Superior temporal gyrus (tissue), 1 donor: ENCODE measurements at regions not wholly inside any gene's neighbourhood (a gene's known extent, or its start where the extent isn't known, plus 50 kb on each side); places are given as distances from the start of the nearest gene placed in this dataset.

Experiments
- DNase-seq: peaks from one replicate; pipeline ENCODE4 v3.0.0-alpha.2; 2016; ENCODE audit errors: extremely low spot score

DNA sequence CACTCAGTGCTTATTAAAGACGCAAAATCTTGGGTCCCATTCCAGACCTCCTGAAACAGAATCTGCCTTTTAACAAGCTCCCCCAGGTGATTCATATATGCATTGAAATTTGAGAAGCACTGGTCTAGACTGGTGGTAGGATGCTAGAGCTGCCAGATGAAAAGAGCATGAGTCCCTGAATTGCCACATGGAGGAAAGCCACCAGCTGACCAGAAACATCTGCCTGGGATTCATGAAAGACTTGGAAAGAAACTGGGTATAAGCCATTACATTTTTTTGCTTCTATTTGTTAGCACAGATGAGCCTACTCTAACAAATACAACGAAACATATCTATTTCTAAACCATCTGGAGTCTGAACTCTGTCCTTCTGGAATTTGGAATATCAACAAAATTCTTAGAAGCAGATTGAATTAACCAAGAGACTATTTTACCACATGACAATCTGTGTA, 228.9 kb downstream of the RBM43 start:
- DNase-seq: no peak

DNA sequence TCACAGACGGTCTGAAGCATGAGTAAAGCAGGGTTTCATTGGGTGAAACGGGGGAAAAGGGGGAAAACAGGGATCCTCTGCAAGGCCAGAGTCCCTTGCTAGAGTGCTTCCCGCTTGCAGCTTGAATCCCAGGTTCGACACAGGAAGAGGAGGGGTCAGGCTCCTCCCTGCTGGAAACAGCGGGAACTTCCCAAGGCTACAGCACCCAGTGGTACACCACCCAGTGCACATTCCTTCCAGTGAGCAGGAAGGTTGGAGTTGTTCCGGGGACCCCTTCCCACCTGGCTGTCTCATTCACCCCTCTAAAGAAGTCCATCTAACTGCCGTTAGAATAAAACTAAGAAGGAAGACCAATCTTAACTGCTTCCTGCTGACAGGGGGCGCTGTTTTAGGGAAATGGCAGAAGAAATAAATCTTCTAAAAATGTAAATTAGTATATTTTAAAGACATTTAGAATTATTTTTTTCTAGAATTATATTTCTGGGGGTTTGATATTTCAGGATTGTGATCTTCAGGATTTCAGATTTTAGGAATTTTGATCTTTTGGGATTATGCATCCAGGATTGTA, 230.9 kb downstream of the RBM43 start:
- no peak for DNase-seq

DNA sequence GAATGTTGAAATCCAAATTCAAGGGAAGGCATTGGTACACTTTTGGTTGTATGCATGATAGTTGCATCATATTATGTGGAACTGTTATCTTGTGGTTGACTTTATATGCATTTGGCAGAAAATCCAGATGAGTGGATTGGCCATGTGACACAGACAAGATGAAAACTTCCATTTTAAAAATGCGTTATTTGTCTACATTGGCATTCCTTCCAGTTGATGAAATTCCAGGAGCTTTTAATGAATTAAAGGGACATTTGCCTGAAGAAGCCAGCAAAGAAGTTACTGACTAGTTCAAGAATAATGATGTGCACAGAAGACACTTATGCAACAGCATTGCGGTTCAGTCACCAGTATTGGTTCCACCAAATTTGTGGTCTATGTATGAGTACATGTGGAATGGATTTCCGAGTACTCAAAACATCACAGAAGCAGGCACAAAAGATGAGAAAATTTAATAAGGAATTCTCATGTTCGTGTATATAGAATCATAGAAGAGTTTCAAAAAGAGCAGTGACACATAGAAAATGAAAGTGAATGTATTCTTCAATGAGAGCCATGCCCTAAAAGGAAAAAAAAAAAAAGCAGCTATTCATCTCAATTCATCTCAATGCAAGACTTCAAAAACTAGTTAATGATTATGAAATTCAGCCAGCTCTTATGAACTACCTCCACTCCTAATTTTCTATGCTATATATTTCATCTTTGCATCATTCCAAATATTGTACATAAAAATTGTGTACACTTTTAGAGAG, 232.1 kb downstream of the RBM43 start:
- DNase-seq: no peak

DNA sequence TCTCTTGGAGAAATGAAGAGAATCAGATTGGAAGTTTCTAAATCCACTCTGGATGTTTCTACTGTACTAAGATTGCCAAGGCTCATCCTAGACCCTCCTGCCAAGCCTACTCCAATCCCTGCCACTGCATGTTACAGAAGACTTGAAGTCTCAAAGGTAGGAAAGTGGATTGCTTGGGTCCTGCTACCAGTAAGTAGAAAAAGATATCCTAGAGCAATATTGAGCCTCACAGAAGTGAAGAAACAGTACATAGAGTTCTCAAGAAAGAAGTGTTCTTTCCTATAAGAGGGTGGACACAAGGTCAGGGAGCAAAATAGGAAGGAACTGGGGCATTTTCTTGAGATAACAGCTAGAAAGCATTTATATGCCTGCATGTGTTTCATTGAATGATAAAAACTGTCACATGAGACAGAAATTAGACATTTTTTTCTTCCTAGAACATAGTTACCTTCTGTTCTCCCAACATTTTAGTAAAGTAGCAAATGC, 232.9 kb downstream of the RBM43 start:
- DNase-seq: no peak

DNA sequence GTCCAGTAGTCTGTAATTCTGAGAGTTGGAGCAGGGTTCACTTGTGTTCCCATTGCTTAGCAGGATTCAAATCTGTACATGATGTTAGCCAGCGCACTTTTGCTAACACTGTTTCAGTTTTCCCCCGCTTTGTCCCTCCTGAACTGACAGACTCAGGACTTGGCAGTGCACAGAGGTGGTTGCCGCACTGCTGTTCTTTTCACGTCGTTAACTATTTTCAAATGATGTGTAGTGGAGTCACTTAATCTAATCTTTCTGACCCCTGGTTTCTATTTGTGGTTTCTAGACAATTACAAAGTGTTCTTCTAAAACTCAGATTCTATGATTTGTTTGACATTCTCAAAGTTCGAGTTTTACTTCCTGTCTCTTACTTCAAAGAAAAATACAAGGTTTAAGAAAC, 234.5 kb downstream of the RBM43 start:
- DNase-seq: no peak

DNA sequence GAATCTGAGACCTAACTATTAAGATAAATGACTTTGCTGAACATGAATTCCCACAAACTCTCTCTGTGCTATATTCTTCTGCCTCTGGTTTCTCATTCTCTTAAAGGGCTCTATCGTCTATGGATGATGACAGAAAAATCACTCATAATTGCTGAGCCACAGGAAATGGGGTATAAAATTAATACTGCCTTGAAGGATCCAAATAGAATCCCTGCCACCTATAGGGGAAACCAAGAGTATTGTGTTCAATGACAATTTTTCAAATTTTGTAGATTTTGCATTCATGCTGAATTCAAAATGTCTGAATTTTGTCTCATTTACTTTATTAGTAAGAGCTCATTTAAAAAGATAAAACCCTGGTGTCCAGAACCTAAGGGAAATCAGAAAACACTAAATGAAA, 235.8 kb downstream of the RBM43 start:
- DNase-seq: no peak

DNA sequence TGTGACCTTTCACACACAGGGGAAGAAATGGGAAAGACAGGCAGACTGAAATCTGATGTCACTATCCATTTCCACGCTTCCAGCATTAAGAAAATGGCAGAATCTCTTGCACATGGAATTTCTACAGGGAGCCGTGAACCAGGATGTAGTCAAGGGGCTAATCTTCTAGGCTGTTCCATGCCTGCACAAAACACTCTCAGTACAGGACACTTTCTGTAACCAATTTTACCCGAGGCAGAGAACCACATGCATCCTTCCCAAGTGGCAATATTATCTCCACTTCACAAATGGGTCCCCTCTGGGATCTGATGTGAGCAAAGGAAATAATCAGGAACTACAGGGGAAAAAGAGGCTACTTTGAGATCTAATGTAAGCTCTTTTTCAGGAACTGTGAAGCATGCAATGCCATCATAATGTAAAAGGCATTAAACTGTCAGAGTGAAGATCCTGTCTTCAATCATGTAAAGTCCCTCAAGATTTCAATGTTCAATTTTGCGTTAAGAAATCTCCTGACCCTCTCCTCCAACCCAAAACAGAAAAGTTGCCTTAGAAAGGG, 236.9 kb downstream of the RBM43 start:
- no peak for DNase-seq

DNA sequence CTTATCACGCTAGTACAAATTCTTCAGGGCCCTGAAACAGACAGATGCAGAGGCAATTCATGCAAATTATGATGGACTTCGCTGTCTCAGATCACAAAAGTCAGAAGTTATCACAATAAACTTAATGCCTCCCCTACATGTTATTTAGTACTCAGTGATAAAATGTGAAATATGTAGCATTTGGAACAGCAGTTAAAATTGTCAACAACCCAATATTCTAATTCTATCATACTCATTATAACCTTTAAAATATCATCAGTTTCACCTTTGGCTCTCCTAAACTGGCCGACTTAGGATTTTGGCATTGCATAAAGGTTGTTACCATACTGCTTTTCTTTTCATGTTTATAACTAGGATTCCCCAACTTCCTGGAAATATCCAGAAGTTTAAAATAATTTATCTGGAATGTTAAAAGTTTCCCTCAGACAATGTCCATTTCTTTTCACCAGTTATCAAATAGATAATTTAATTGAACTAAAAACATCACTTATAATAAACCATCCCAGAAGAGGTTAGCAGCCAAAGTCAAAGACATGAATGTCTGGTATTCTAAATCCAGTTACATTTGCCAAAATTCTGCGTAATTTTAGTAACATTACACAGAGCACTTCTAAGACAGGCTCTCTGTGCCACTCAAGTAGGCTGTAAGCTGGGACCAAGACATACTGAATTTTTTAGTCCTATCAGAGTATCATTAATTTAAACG, 239.8 kb downstream of the RBM43 start:
- DNase-seq: no peak

DNA sequence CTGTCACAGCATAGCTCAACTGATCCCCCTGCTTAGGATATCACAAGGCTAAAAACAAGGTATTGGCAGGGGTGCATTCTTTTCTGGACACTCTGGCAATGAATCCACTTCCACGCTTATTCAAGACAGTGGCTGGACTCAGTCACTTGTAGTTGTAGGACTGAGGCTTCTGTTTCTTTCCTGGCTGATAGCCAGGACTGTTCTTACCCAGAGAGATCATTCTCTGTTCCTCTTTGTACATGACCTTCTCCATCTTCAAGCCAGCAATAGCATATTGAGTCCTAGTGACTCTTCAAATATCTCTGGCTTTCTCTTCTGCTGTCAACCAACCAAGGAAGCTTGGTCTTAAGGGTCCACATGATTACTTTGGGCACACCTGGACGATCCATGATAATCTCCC, 241.3 kb downstream of the RBM43 start:
- DNase-seq: no peak

DNA sequence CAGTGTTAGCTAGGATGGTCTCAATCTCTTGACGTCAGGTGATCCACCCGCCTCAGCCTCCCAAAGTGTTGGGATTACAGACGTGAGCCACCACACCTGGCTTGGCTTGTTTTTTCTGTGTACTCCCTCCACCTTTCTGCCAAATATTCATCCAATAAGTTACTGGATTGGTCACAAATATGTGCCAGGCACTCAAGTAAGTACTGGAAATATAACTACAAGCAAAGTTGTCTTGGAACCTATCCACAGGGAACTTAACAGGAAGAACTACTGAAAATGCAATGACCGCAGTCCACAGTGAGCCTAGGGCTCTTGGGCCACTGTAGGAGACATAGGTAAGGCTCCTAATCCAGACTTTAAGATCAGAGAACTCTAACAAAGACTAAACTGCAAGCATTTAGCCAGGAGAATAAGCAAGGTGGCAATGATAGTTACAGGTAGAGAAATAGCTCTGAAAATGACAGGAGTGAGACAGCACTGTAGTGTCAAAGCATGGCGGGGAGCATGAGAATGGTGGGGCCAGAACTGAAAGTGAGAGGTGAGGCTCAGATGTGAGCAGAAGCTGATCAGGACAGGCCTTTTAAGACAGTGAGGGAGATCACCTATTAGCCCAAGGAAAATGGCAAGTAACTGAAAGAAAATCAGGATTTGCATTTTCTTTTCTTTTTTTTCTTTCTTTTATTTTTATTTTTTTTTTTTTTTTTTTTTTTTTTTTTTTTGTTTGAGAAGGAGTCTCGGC, 252.1 kb downstream of the RBM43 start:
- DNase-seq: no peak

DNA sequence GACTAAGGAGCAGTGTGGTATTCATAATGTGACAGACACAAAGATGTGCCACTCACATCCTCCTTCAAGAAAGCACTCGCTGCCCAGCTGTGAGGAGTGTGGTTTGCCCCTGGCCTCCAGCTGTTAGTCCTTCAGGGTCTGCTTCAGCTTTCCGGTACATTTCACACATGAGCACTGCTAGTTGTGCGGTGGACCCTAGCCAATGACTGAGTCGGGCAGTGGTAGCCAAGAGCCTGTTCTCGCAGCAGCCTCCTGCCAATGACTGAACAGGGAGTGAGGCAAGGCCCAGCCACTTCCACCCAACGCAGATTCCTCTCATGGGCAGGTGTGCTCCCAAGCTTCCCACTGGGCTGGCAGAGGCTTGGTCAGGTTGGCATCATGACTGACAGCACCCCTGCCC, 254.3 kb downstream of the RBM43 start:
- DNase-seq: no peak

DNA sequence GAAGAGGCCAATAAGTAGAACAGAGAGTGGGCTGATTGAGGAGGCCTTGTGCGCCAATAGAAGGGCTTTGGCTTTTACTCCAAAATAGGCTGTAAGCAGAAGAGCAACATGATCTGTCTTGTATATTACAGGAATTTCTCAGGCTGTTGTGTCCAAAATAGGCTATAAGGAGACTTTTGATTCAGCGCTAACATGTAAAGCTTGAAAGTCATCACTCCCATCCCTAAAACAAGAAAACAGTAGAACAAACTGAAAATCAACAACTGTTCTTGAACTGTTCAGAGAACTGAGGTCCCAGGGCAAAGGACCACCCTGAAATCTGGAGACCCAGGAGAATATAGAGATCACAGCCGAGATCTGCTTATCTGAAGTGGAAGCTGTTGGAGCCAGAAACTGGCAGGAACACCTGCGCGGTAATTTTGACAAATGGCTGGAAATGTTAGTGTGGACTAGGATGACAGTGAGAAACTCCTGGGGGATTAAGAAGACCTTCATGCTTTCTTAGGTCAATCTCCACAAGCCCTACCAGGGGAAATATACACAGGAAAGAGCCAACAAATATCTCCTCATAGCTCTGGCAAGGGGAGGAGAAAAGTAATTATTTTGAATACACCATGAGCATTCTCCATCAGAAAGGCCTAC, 258.6 kb downstream of the RBM43 start:
- DNase-seq: no peak

DNA sequence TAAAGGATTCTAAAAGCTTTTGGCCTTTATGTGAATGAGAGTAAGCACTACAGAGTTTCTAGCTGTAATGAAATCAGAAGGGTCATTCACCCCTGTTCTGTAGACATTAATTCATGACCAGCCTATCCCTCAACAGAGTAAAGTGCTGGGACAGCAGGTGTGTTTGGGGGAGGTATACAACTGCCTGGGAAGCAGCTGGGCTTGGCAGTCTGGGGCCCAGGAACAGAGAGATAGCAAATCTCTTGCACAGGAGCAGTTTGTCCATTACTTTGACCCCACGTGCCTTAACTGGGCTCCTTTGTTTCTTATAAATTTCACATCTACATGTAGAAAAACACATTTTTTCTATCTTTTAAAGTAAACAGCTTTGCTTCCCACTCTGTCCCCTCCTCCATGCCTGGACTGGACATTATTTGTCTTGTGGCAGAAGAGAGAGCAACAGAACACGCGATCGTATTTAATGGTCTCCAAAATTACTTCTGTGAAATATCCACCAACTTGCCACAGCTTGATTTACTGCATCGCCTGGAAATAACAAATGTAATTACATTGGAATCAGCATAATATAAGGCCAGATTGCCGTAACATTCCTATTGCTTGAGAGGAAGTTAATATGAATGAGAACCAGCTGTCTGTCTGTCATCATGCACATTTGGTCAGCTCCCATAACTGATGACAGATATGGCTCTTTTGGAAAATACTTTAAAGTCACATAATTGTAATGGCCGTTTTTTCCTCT, 263.8 kb downstream of the RBM43 start:
- no peak for DNase-seq

DNA sequence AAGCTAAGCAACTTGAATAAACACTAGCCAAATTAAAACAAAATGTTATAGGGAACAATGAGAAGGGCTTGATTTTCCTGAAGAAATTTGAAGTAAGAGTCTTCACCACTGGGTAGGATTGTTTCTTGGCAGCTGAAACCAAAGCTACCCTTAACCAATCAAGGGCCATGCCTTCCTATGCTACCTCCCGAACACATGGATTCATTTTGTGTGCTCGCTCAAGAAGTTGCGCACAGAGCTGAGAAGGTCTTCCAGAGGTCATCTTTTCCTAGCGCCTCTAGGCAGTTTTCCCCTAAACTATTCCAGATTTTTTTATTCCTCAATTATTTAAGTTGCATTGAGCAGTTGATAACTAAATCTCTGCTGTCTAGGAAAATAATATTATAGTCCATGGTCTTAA, 264.6 kb downstream of the RBM43 start:
- no peak for DNase-seq

DNA sequence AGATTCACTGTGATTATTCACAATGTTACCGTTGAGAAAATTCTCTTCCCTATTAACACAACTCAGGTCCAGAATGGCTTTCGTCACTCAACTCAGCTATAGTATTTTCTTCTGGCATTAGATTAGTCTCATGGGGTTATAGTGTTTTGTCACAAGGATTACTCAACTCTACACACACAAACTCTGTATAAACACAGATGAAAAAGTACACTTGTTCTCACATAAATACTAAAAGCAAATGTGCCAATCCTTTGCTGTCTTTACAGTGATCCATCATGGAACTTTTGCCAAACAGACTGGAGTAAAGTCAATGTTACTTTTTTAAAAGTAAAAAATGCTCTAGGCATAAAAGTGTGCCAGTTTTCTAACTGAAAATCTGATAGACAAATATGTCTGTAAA, 267.6 kb downstream of the RBM43 start:
- DNase-seq: no peak

DNA sequence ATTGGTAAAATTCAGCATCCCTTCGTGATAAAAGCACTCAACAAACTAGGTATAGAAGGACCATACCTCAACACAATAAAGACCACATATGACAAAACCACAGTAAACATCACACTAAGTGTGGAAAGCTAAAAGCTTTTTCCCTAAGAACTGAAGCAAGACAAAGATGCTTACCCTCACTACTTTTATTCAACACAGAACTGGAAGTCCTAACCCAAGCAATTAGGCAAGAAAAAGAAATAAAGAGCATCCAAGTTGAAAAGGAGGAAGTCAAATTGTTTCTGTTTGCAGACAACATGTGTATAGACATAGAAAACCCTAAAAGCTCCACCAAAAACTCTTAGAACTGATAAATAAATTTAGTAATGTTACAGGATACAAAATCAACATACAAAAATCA, 271.7 kb downstream of the RBM43 start:
- DNase-seq: no peak

DNA sequence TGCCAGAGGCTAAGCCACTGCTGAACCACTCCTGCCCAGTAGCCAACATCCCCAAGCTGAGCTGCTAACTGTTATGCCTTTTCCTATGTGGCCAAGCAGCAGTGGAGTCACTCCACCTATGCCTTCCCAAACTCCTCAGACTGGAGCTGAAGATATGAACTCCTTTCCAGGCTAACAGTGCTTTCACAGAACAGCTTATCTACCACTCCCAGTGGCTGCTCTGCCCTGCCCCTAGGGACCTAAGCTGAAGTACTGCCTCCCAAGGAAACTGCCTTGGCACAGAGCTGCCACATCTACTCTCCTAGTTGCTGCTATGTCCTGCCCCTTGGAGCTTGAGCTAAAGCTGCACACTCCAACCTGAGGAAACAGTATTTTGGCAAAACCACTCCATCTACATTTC, 275.9 kb downstream of the RBM43 start:
- DNase-seq: no peak

DNA sequence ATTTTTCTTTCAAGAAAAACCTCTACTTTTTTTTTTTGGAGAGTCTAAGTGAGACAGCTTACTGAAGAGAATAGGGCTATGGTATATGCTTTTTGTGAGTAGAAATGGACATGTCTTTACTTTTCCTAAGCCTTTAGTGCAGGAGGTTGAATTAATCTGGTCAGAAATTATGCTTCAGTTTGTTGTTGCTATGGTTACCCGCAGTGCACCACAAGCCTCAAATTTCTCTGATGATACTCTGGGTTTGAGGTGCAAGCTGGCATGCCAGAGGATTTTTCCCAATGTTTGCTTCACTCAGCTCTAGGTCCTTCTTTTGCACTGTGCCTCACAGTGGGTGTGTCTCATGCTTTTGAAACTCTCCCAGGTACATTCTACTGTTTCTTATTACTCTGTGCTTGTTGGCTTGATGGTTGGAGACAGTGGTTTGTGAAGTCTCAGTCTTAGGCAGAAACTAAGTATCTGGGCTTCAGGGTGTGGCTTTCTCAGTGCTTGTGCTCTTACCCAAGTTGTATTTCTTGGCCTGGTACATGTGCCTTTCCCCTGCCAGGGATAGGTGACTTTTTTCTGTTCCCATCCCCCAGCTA, 278.3 kb downstream of the RBM43 start:
- DNase-seq: no peak

DNA sequence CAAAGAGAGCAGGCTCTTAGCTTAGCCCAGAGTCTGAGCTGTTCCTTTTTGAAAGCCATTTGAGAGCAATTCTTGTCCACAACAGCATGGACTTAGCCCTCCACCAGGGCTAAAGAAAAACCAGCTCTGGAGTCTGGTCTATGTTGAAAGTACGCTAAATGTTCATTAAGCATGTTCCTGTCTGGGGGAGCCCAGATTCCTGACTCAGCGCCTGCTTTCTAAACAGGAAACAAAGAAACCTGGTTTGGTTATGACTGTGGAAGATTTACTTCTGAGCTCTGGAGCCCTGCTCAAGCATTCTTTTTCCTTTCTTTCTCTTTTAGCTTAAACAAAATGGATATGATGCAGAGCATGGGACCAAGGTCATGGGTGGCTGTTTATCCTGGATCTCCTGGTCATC, 279.8 kb downstream of the RBM43 start:
- DNase-seq: no peak

DNA sequence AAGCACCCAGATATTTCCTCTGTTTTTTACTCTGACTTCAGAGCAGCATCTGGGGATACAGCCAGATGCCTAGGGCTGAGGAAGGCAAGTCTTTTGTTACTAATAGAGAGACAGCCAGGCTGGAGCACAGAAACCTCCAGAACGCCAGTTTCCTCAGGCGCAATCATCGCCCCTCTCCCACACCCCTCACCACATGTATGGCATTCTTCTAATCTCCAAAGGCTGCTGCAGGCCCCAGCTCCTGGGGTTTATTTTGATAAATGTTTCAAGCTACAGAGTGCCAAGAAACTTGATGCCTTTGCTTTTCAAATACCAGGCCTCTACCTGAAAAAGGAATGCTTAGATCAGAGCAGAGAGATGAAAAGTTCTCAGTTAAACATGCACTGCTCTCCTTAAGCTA, 283.6 kb downstream of the RBM43 start:
- no peak for DNase-seq
